ENCODE measurements at regions not wholly inside any gene's neighbourhood (a gene's known extent, or its start where the extent isn't known, plus 50 kb on each side); places are given as distances from the start of the nearest gene placed in this dataset.

- TF ChIP-seq EZH2 (IDR thresholded peaks at IDR 0.05; ENCODE audit: borderline replicate concordance, low read depth, low read length, severe bottlenecking), result no peak
- TF ChIP-seq CTCF (IDR thresholded peaks at IDR 0.05; ENCODE audit: borderline replicate concordance, extremely low read depth, low read length, poor library complexity, severe bottlenecking), result no peak
- no peak for DNase-seq
- no peak overlapping the region for H3K4me2 ChIP-seq (ENCODE audit: insufficient read depth, low read length)
- no peak overlapping the region for H2AFZ ChIP-seq (ENCODE audit: low read depth, low read length)
- H3K27me3 ChIP-seq (ENCODE audit: insufficient read depth, low read length, poor library complexity), result no peaks in the 10 kb centered on the region
- H3K9me3 ChIP-seq (ENCODE audit: insufficient read depth, low read length, severe bottlenecking), result no peaks in the 10 kb centered on the region
- no peaks in the 10 kb centered on the region for H4K20me1 ChIP-seq (ENCODE audit: insufficient read depth, low read length)
- no peak overlapping the region for H3K27ac ChIP-seq (ENCODE audit: low read length)
- no peak overlapping the region for H3K9ac ChIP-seq (ENCODE audit: low read depth, low read length)
- ATAC-seq (ENCODE audit: insufficient read depth, low read depth), result no peak
- no peaks in the 10 kb centered on the region for H3K36me3 ChIP-seq (ENCODE audit: insufficient read depth, low read length)
- no peaks in the 10 kb centered on the region for H3K4me1 ChIP-seq (ENCODE audit: insufficient read depth, low read length)
- H3K79me2 ChIP-seq (ENCODE audit: insufficient read depth, low read length), result no peaks in the 10 kb centered on the region
- no peak overlapping the region for H3K4me3 ChIP-seq (ENCODE audit: low read depth in 1 of 2, low read length in 2 of 2)
Observed at GRCh38 chr13:109323338-109323737, 463.0 kb downstream of the IRS2 start.

GRCh38 chr13:109318945-109319590, 467.3 kb downstream of the IRS2 start:
- TF ChIP-seq CTCF (IDR thresholded peaks at IDR 0.05; ENCODE audit: borderline replicate concordance, extremely low read depth, low read length, poor library complexity, severe bottlenecking), result no peak
- TF ChIP-seq EZH2 (IDR thresholded peaks at IDR 0.05; ENCODE audit: borderline replicate concordance, low read depth, low read length, severe bottlenecking), result no peak
- Histone ChIP-seq H2AFZ (ENCODE audit: low read depth, low read length) (no peak overlapping the region), H4K20me1 (ENCODE audit: insufficient read depth, low read length) (no peaks in the 10 kb centered on the region), H3K9ac (ENCODE audit: low read depth, low read length) (no peak overlapping the region), H3K4me1 (ENCODE audit: insufficient read depth, low read length) (no peaks in the 10 kb centered on the region), H3K79me2 (ENCODE audit: insufficient read depth, low read length) (no peaks in the 10 kb centered on the region), H3K27ac (ENCODE audit: low read length) (no peak overlapping the region), H3K9me3 (ENCODE audit: insufficient read depth, low read length, severe bottlenecking) (no peaks in the 10 kb centered on the region), H3K4me3 (ENCODE audit: low read depth in 1 of 2, low read length in 2 of 2) (no peak overlapping the region), H3K27me3 (ENCODE audit: insufficient read depth, low read length, poor library complexity) (no peaks in the 10 kb centered on the region), H3K36me3 (ENCODE audit: insufficient read depth, low read length) (no peaks in the 10 kb centered on the region), H3K4me2 (ENCODE audit: insufficient read depth, low read length) (no peak overlapping the region)
- DNase-seq (no peak), ATAC-seq (ENCODE audit: insufficient read depth, low read depth) (no peak)

DNA sequence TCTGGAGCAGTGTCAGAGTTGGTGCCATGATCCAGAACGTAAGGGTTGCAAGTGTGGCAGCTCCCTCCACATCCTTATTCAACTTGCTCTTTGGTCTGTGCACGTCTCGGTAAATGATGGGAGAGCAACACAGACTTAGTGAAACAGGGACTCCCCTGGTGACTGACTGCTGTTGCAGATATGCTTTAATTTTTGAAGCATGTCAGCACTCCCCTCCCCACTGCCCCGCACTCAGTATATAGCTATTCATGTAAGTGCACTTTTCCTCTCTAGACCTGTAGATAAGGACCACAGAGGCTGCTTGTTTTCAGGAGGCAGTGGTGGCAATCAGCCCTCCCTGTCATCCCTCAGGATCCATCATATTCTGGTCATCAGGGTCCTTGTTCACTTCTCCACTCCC, 470.9 kb downstream of the IRS2 start:
- Histone ChIP-seq H3K4me1 (ENCODE audit: insufficient read depth, low read length) (no peaks in the 10 kb centered on the region), H3K27me3 (ENCODE audit: insufficient read depth, low read length, poor library complexity) (no peaks in the 10 kb centered on the region), H3K9me3 (ENCODE audit: insufficient read depth, low read length, severe bottlenecking) (no peaks in the 10 kb centered on the region), H3K79me2 (ENCODE audit: insufficient read depth, low read length) (no peaks in the 10 kb centered on the region), H3K27ac (ENCODE audit: low read length) (no peak overlapping the region), H3K4me2 (ENCODE audit: insufficient read depth, low read length) (no peak overlapping the region), H3K9ac (ENCODE audit: low read depth, low read length) (no peak overlapping the region), H3K4me3 (ENCODE audit: low read depth in 1 of 2, low read length in 2 of 2) (no peak overlapping the region), H3K36me3 (ENCODE audit: insufficient read depth, low read length) (no peaks in the 10 kb centered on the region), H2AFZ (ENCODE audit: low read depth, low read length) (no peak overlapping the region), H4K20me1 (ENCODE audit: insufficient read depth, low read length) (no peaks in the 10 kb centered on the region)
- TF ChIP-seq EZH2 (IDR thresholded peaks at IDR 0.05; ENCODE audit: borderline replicate concordance, low read depth, low read length, severe bottlenecking) (no peak), CTCF (IDR thresholded peaks at IDR 0.05; ENCODE audit: borderline replicate concordance, extremely low read depth, low read length, poor library complexity, severe bottlenecking) (no peak)
- DNase-seq (no peak), ATAC-seq (ENCODE audit: insufficient read depth, low read depth) (no peak)

Measured in DND-41 (cell line).